Caco-2 (cell line): ENCODE measurements at regions not wholly inside any gene's neighbourhood (a gene's known extent, or its start where the extent isn't known, plus 50 kb on each side); places are given as distances from the start of the nearest gene placed in this dataset.

Experiments
- BruUV-seq: library from RNA; stranded (reverse); fragments of 400-500 nt; replicated peaks from 2 replicates; lab custom pipeline; 2021; lab: Mats Ljungman, UMichigan
- CTCF ChIA-PET: fragments of 300-600 bp; sonication (Branson Sonifier 250); formaldehyde crosslinking; loops from one replicate; lab custom pipeline; 2022; ENCODE audit warnings: antibody characterized with exemption; lab: Charles Lee
- POLR2A ChIA-PET: fragments of 300-600 bp; sonication (Branson Sonifier 250); formaldehyde crosslinking; loops from one replicate; lab custom pipeline; 2022; ENCODE audit warnings: antibody characterized with exemption; lab: Charles Lee
- DNase-seq, 2 experiments: peaks; one replicate each; pipeline versions ENCODE4 v3.0.0 to v3.0.0-alpha.2; 2020 to 2022
- H3K27me3 ChIP-seq: replicated peaks from 2 replicates; pipeline ENCODE4 v1.6.0; 2011; ENCODE audit warnings: low read length; ENCODE audit not compliant: control insufficient read depth, insufficient read depth
- H3K36me3 ChIP-seq: 2 replicates; pipeline ENCODE4 v1.5.1; 2011; ENCODE audit warnings: low read length; ENCODE audit not compliant: control insufficient read depth, insufficient read depth
- H3K4me1 ChIP-seq: fragments of 250-450 bp; sonication (Bioruptor Pico); 2 replicates; pipeline ENCODE4 v1.5.1; 2020; ENCODE audit warnings: mild to moderate bottlenecking
- H3K4me3 ChIP-seq: 2 replicates; pipeline ENCODE4 v1.5.1; 2011; ENCODE audit warnings: low read depth, mild to moderate bottlenecking, control low read depth, low read length
- H3K9me3 ChIP-seq: fragments of 250-450 bp; sonication (Bioruptor Pico); 2 replicates; pipeline ENCODE4 v1.5.1; 2020; ENCODE audit warnings: mild to moderate bottlenecking, moderate library complexity
- H3K27ac Mint-ChIP-seq: one replicate; pipeline ENCODE4 v1.8.0; 2022; ENCODE audit warnings: mixed read lengths; ENCODE audit not compliant: unreplicated experiment
- H3K27me3 Mint-ChIP-seq: one replicate; pipeline ENCODE4 v1.8.0; 2022; ENCODE audit warnings: mixed read lengths; ENCODE audit not compliant: insufficient read depth, unreplicated experiment
- H3K36me3 Mint-ChIP-seq: one replicate; pipeline ENCODE4 v1.8.0; 2022; ENCODE audit warnings: mild to moderate bottlenecking, mixed read lengths; ENCODE audit not compliant: insufficient read depth, unreplicated experiment
- H3K4me1 Mint-ChIP-seq: one replicate; pipeline ENCODE4 v1.8.0; 2022; ENCODE audit warnings: low read depth, mixed read lengths; ENCODE audit not compliant: unreplicated experiment
- H3K4me3 Mint-ChIP-seq: one replicate; pipeline ENCODE4 v1.8.0; 2022; ENCODE audit warnings: mild to moderate bottlenecking, moderate library complexity, mixed read lengths; ENCODE audit not compliant: unreplicated experiment
- H3K9me3 Mint-ChIP-seq: one replicate; pipeline ENCODE4 v1.8.0; 2022; ENCODE audit warnings: mixed read lengths; ENCODE audit not compliant: unreplicated experiment
- CTCF ChIP-seq, 2 experiments: fragments of 200-600 bp in 1 of 2; IDR thresholded peaks; 1 replicate in 1 of 2; 2 replicates in 1 of 2; pipeline versions ENCODE4 v1.5.1 to v1.8.0; 2011 to 2022; ENCODE audit warnings: antibody characterized with exemption in 1 of 2, control low read depth in 1 of 2, inconsistent platforms in 1 of 2, low read depth in 1 of 2, low read length in 1 of 2, mild to moderate bottlenecking in 1 of 2, moderate library complexity in 1 of 2; ENCODE audit not compliant: insufficient read depth in 1 of 2, severe bottlenecking in 1 of 2, unreplicated experiment in 1 of 2
- intact Hi-C: fragments of 100-400 bp; cut with micrococcal nuclease; formaldehyde crosslinking; loops from one replicate; pipeline ENCODE4 v1.10.0; 2022; ENCODE audit not compliant: unreplicated experiment

- intact Hi-C loops = no loop called here
- H3K4me1 ChIP-seq = no peaks in the 10 kb centered on the region
- Mint-ChIP-seq H3K27ac (no peak overlapping the region), H3K4me3 (no peak overlapping the region), H3K4me1 (no peaks in the 10 kb centered on the region), H3K36me3 (no peaks in the 10 kb centered on the region), H3K9me3 (no peaks in the 10 kb centered on the region), H3K27me3 (no peaks in the 10 kb centered on the region)
- no peak for TF ChIP-seq CTCF (IDR thresholded peaks at IDR 0.05; ENCODE audit: insufficient read depth in 1 of 2, low read depth in 1 of 2, low read length in 1 of 2, severe bottlenecking in 1 of 2, unreplicated experiment in 1 of 2)
- no peak overlapping the region for H3K4me3 ChIP-seq
- H3K9me3 ChIP-seq = no peaks in the 10 kb centered on the region
- ChIA-PET POLR2A (no interaction called here), CTCF (no interaction called here)
- DNase-seq = no peak
- H3K36me3 ChIP-seq = no peaks in the 10 kb centered on the region
- no TSS peak for BruUV-seq
- H3K27me3 ChIP-seq = no peaks in the 10 kb centered on the region
Observed at GRCh38 chrX:147770858-147771257, 140.9 kb upstream of the FMR1 start.

- no peak overlapping the region for H3K4me3 ChIP-seq
- CTCF ChIA-PET = no interaction called here
- no TSS peak for BruUV-seq
- intact Hi-C loops = no loop called here
- no peak for DNase-seq
- Mint-ChIP-seq H3K36me3 (no peaks in the 10 kb centered on the region), H3K27me3 (no peaks in the 10 kb centered on the region), H3K4me1 (no peaks in the 10 kb centered on the region), H3K27ac (no peak overlapping the region), H3K4me3 (no peak overlapping the region), H3K9me3 (no peaks in the 10 kb centered on the region)
- H3K36me3 ChIP-seq = no peaks in the 10 kb centered on the region
- no peak for TF ChIP-seq CTCF (IDR thresholded peaks at IDR 0.05; ENCODE audit: insufficient read depth in 1 of 2, low read depth in 1 of 2, low read length in 1 of 2, severe bottlenecking in 1 of 2, unreplicated experiment in 1 of 2)
- POLR2A ChIA-PET = no interaction called here
- H3K27me3 ChIP-seq = no peaks in the 10 kb centered on the region
- H3K4me1 ChIP-seq = no peaks in the 10 kb centered on the region
- H3K9me3 ChIP-seq = no peaks in the 10 kb centered on the region
Observed at GRCh38 chrX:147776988-147777387, 134.7 kb upstream of the FMR1 start.

- no peak for DNase-seq
- POLR2A ChIA-PET = no interaction called here
- Histone ChIP-seq H3K9me3 (no peaks in the 10 kb centered on the region), H3K36me3 (no peaks in the 10 kb centered on the region), H3K4me3 (no peak overlapping the region), H3K27me3 (no peaks in the 10 kb centered on the region), H3K4me1 (no peaks in the 10 kb centered on the region)
- intact Hi-C loops = no loop called here
- Mint-ChIP-seq H3K27me3 (no peaks in the 10 kb centered on the region), H3K27ac (no peak overlapping the region), H3K9me3 (no peaks in the 10 kb centered on the region), H3K36me3 (no peaks in the 10 kb centered on the region), H3K4me3 (no peak overlapping the region), H3K4me1 (no peaks in the 10 kb centered on the region)
- TF ChIP-seq CTCF (IDR thresholded peaks at IDR 0.05; ENCODE audit: insufficient read depth in 1 of 2, low read depth in 1 of 2, low read length in 1 of 2, severe bottlenecking in 1 of 2, unreplicated experiment in 1 of 2) = no peak
- BruUV-seq = no TSS peak
- CTCF ChIA-PET = no interaction called here
Observed at GRCh38 chrX:147779173-147779572, 132.5 kb upstream of the FMR1 start.
